ENCODE measurements at regions not wholly inside any gene's neighbourhood (a gene's known extent, or its start where the extent isn't known, plus 50 kb on each side); places are given as distances from the start of the nearest gene placed in this dataset.

DNA sequence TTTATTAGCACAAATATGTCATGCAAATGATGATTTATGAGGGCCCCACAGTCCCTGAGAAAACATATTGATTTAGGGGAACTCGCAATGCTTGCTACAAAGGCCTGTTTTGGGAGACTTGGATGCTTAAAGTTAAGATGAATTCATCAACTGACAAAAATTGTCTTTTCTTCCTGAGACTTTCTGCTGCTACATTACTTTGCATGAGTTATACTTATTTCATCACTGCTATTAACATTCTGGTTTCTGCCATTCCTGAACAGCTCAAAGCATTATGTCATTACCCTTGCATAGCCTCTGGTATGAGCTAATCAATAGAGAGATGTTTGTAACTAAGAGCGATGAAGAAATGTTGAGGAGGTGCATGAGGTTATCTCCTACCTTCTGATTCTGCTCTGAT, 74.4 kb downstream of the SOX11 start:
- TF ChIP-seq, protein P1, sequence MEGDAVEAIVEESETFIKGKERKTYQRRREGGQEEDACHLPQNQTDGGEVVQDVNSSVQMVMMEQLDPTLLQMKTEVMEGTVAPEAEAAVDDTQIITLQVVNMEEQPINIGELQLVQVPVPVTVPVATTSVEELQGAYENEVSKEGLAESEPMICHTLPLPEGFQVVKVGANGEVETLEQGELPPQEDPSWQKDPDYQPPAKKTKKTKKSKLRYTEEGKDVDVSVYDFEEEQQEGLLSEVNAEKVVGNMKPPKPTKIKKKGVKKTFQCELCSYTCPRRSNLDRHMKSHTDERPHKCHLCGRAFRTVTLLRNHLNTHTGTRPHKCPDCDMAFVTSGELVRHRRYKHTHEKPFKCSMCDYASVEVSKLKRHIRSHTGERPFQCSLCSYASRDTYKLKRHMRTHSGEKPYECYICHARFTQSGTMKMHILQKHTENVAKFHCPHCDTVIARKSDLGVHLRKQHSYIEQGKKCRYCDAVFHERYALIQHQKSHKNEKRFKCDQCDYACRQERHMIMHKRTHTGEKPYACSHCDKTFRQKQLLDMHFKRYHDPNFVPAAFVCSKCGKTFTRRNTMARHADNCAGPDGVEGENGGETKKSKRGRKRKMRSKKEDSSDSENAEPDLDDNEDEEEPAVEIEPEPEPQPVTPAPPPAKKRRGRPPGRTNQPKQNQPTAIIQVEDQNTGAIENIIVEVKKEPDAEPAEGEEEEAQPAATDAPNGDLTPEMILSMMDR (IDR thresholded peaks at IDR 0.05): no peak
- no peak for TF ChIP-seq POLR2A (IDR thresholded peaks at IDR 0.05)
